HL-60 (cell line): ENCODE measurements at regions not wholly inside any gene's neighbourhood (a gene's known extent, or its start where the extent isn't known, plus 50 kb on each side); places are given as distances from the start of the nearest gene placed in this dataset.

Source experiments
- DNase-seq, 2 experiments: peaks; one replicate each; pipeline ENCODE4 v3.0.0-alpha.2; 2010 to 2020; ENCODE audit warnings: low read depth in 1 of 2, low spot score in 1 of 2
- H3K27ac ChIP-seq: fragments of 250-450 bp; sonication (Bioruptor Pico); replicated peaks from 2 replicates; pipeline ENCODE4 v1.5.1; 2020; ENCODE audit warnings: mild to moderate bottlenecking, moderate library complexity
- H3K27me3 ChIP-seq: fragments of 250-450 bp; sonication (Bioruptor Pico); 2 replicates; pipeline ENCODE4 v1.5.1; 2021; ENCODE audit warnings: mild to moderate bottlenecking, moderate library complexity; ENCODE audit not compliant: insufficient read depth, poor library complexity, severe bottlenecking
- H3K4me3 ChIP-seq: replicated peaks from 2 replicates; pipeline ENCODE4 v1.5.1; 2011; ENCODE audit warnings: mild to moderate bottlenecking, control low read depth, low read length; ENCODE audit not compliant: insufficient read depth
- CTCF ChIP-seq: IDR thresholded peaks from one replicate; pipeline ENCODE4 v1.5.1; 2011; ENCODE audit warnings: low read length, control low read depth, inconsistent platforms; ENCODE audit not compliant: insufficient read depth
- GABPA ChIP-seq: IDR thresholded peaks from 2 replicates; pipeline ENCODE4 v1.6.1; 2012; ENCODE audit warnings: low read depth
- POLR2AphosphoS5 ChIP-seq: IDR thresholded peaks from 2 replicates; pipeline ENCODE4 v1.6.1; 2012; ENCODE audit warnings: low read depth
- REST ChIP-seq: IDR thresholded peaks from 2 replicates; pipeline ENCODE4 v1.6.1; 2012; ENCODE audit warnings: low read depth; ENCODE audit not compliant: insufficient replicate concordance
- SPI1 ChIP-seq: IDR thresholded peaks from 2 replicates; pipeline ENCODE4 v1.6.1; 2012; ENCODE audit warnings: low read depth, mild to moderate bottlenecking, borderline replicate concordance

- TF ChIP-seq POLR2AphosphoS5 (no peak), CTCF (no peak), SPI1 (no peak), GABPA (no peak), REST (no peak)
- H3K4me3 ChIP-seq = no peak overlapping the region
- no peaks in the 10 kb centered on the region for H3K27me3 ChIP-seq
- DNase-seq = no peak
- H3K27ac ChIP-seq = no peak overlapping the region
Observed at GRCh38 chr10:2572611-2573010, 494.7 kb upstream of the PFKP start.

- DNase-seq = no peak
- no peak for TF ChIP-seq GABPA
- no peak for TF ChIP-seq SPI1
- no peak for TF ChIP-seq CTCF
- TF ChIP-seq POLR2AphosphoS5 = no peak
- no peak for TF ChIP-seq REST
- no peak overlapping the region for H3K27ac ChIP-seq
- H3K27me3 ChIP-seq = no peaks in the 10 kb centered on the region
- no peak overlapping the region for H3K4me3 ChIP-seq
Observed at GRCh38 chr10:2556883-2557282, 510.5 kb upstream of the PFKP start.

GRCh38 chr10:2548071-2548470, 519.3 kb upstream of the PFKP start:
- DNase-seq = no peak
- Histone ChIP-seq H3K4me3 (no peak overlapping the region), H3K27ac (no peak overlapping the region), H3K27me3 (no peaks in the 10 kb centered on the region)
- TF ChIP-seq SPI1 (no peak), POLR2AphosphoS5 (no peak), REST (no peak), CTCF (no peak), GABPA (no peak)
